Left ventricle myocardium inferior (tissue), 1 donor: ENCODE measurements at regions not wholly inside any gene's neighbourhood (a gene's known extent, or its start where the extent isn't known, plus 50 kb on each side); places are given as distances from the start of the nearest gene placed in this dataset.

Source experiments
- DNase-seq: peaks from one replicate; pipeline ENCODE4 v3.0.0-alpha.2; 2020
- H3K27ac ChIP-seq: fragments of 200-600 bp; replicated peaks from 2 replicates; pipeline ENCODE4 v1.8.0; 2021
- H3K27me3 ChIP-seq: fragments of 200-600 bp; 2 replicates; pipeline ENCODE4 v1.8.0; 2021; ENCODE audit warnings: low read depth
- H3K36me3 ChIP-seq: fragments of 200-600 bp; 2 replicates; pipeline ENCODE4 v1.8.0; 2021
- H3K4me1 ChIP-seq: fragments of 200-600 bp; 2 replicates; pipeline ENCODE4 v1.8.0; 2021
- H3K4me3 ChIP-seq: fragments of 200-600 bp; 2 replicates; pipeline ENCODE4 v1.8.0; 2021; ENCODE audit warnings: mild to moderate bottlenecking, moderate library complexity
- H3K9me3 ChIP-seq: fragments of 200-600 bp; replicated peaks from 2 replicates; pipeline ENCODE4 v1.8.0; 2021
- CTCF ChIP-seq: fragments of 200-600 bp; IDR thresholded peaks from 2 replicates; pipeline ENCODE4 v1.8.0; 2021; ENCODE audit warnings: antibody characterized with exemption, mild to moderate bottlenecking, borderline replicate concordance
- intact Hi-C: fragments of 100-400 bp; cut with micrococcal nuclease; formaldehyde crosslinking; loops from one replicate; pipeline ENCODE4 v1.11.0; 2022
- donor health status: DM: no; HTN: yes; CAD: no; lungs with severe emphysema.

- intact Hi-C loops, result no loop called here
Observed at GRCh38 chr7:110262251-110262650, 828.7 kb upstream of the LRRN3 start.

GRCh38 chr7:110264288-110264687 is 826.6 kb upstream of the LRRN3 start:
- H3K4me3 ChIP-seq, result no peak overlapping the region

More at GRCh38 chr7:110262251-110262650, 828.7 kb upstream of the LRRN3 start:
- Histone ChIP-seq H3K27me3 (no peaks in the 10 kb centered on the region), H3K4me1 (no peaks in the 10 kb centered on the region), H3K9me3 (peaks cover 3% of the 10 kb centered on the region), H3K36me3 (no peaks in the 10 kb centered on the region), H3K4me3 (no peak overlapping the region), H3K27ac (no peak overlapping the region)
- no peak for TF ChIP-seq CTCF
- no peak for DNase-seq

GRCh38 chr7:110281362-110281761 is 809.6 kb upstream of the LRRN3 start:
- no peaks in the 10 kb centered on the region for H3K36me3 ChIP-seq
- H3K4me1 ChIP-seq, result no peaks in the 10 kb centered on the region
- DNase-seq, result no peak
- no peaks in the 10 kb centered on the region for H3K27me3 ChIP-seq
- intact Hi-C loops, result no loop called here
- H3K27ac ChIP-seq, result no peak overlapping the region
- no peak for TF ChIP-seq CTCF
- H3K9me3 ChIP-seq, result no peaks in the 10 kb centered on the region
- no peak overlapping the region for H3K4me3 ChIP-seq

More at GRCh38 chr7:110264288-110264687, 826.6 kb upstream of the LRRN3 start:
- intact Hi-C loops, result no loop called here
- DNase-seq, result no peak
- Histone ChIP-seq H3K36me3 (no peaks in the 10 kb centered on the region), H3K27ac (no peak overlapping the region), H3K4me1 (no peaks in the 10 kb centered on the region), H3K9me3 (peaks cover 3% of the 10 kb centered on the region), H3K27me3 (no peaks in the 10 kb centered on the region)
- no peak for TF ChIP-seq CTCF

- no peak for TF ChIP-seq CTCF
- DNase-seq, result no peak
- Histone ChIP-seq H3K4me1 (no peaks in the 10 kb centered on the region), H3K27me3 (no peaks in the 10 kb centered on the region), H3K9me3 (no peaks in the 10 kb centered on the region), H3K36me3 (no peaks in the 10 kb centered on the region), H3K4me3 (no peak overlapping the region), H3K27ac (no peak overlapping the region)
- intact Hi-C loops, result no loop called here
Observed at GRCh38 chr7:110283056-110283455, 807.9 kb upstream of the LRRN3 start.

DNA sequence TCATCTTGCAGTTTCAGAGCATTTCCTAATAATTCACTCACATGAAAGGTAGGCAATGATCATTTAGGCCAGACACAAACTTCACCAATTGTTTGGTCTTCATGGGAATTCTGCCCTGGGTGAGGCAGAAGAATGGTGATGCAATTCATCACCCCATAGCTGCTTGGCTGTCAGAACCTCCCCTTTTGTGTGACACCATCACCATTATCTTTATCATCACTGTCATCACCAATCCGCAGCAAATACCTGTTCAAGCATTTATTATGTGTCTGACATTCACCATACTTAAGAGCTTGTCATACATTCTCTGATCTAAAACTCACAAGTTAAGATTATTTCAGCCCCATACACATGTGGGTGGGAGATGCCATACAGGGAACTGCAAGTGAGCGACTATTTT is 799.5 kb upstream of the LRRN3 start:
- intact Hi-C loops, result no loop called here
- no peak for DNase-seq

More for the DNA sequence above, 799.5 kb upstream of the LRRN3 start:
- TF ChIP-seq CTCF, result no peak
- Histone ChIP-seq H3K4me1 (no peaks in the 10 kb centered on the region), H3K4me3 (no peak overlapping the region), H3K27me3 (no peaks in the 10 kb centered on the region), H3K27ac (no peak overlapping the region), H3K9me3 (no peaks in the 10 kb centered on the region), H3K36me3 (no peaks in the 10 kb centered on the region)
